Activated gamma-delta T cell (primary cell): ENCODE measurements at regions not wholly inside any gene's neighbourhood (a gene's known extent, or its start where the extent isn't known, plus 50 kb on each side); places are given as distances from the start of the nearest gene placed in this dataset.
"Not testable (repeated sequence)": the region's sequence is repeated elsewhere in the genome, so short reads cannot be mapped to it uniquely, and the experiment has no call there.

Experiments
- DNase-seq: peaks from one replicate; lab custom pipeline; 2025; lab: John Stamatoyannopoulos, UW

GRCh38 chr3:82761858-82762257 lies 1000.4 kb upstream of the GBE1 start:
- no peak for DNase-seq

- no peak for DNase-seq
Observed at GRCh38 chr3:82745544-82745943, 984.1 kb upstream of the GBE1 start.

GRCh38 chr3:82743196-82743595 lies 981.8 kb upstream of the GBE1 start:
- DNase-seq, result no peak

GRCh38 chr3:82741346-82741745 lies 979.9 kb upstream of the GBE1 start:
- DNase-seq, result no peak

- no peak for DNase-seq
Observed at GRCh38 chr3:82739390-82739789, 977.9 kb upstream of the GBE1 start.

DNA sequence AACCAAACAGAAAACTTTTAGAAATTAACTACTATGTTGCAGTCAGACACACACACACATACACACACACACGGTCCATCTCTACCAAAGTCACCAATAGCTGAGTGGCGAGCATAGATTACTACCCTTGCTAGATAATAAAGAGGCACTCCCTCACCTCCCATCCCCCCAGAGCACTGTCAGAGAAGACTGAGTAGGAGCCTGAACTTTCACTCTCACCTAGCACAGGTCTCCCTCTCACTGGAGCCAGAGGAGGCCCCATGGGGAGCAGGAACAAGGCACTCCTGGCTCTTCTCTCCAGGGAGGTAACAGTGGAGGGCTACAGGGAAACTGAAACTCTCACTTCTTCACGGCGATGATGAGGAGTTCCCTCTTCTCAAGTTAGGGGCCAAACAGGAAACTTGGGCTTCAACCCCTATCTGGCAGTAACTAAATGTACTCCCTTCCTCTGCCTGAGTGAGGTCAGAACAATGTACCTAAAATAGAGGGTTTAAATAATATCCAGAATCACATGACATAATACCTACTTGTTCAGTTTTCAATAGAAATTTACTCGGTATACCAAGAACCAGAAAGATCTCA lies 975.3 kb upstream of the GBE1 start:
- no peak for DNase-seq

- peak; percentile 5 for DNase-seq
Observed at GRCh38 chr3:82715091-82715856, 953.8 kb upstream of the GBE1 start.

GRCh38 chr3:82707035-82707434 lies 945.6 kb upstream of the GBE1 start:
- DNase-seq, result no peak

DNA sequence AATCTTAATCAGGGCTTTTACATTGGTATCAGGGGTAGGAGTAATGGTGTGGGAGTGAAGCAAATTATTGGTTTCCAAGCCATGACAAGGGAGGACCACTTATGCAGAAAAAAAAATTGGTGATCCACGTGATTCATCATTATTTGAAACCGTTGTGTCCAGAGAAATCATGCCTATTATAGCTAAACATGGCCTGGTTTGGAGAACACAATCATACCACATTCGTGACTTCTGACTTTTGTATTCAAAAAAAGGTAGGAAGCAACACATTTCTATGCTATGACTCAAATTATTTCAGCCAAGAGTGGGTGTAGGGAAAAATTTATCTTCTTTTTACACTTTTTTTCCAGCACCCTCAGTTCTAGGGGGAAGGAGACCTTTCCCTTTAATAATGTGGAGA lies 924.3 kb upstream of the GBE1 start:
- no peak for DNase-seq

- DNase-seq, result no peak
Observed at GRCh38 chr3:82676356-82677026, 915.0 kb upstream of the GBE1 start.

DNA sequence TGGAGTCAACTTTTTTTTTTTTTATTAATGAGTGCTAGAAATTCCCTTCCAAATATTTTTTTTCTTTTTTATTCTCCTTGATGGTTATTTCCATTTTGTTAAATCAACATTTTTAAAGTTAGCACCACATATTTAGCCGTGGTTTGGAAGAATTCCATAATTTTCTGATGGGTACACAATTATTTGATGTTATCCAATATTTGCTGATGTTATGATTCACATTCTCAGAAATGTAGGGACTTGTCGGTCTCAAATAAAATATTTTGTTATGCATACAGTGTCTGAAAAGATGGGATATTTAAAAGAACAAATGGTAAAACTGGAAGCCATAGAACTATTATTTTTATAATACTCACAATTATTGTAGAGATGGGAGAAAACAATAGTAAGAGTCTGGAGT lies 911.5 kb upstream of the GBE1 start:
- no peak for DNase-seq

DNA sequence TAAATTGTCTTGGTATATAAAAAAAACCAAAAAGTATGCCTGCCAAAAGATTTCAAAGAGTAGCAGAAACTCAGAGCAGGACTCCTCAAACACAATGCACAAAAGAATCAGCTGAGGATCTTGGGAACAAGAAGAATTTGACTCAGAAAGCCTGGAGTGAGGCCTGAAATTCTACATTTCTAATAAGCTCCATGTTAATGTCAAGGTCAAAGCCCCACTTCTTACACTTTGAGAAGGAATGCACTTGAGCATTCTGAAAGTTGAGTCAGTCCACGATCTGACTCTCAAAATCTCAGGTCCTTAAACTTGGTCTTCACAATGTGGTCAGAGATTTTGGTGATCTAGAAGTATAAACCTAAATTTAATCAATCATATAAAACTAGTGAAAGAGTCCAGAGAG lies 910.0 kb upstream of the GBE1 start:
- DNase-seq, result no peak

- DNase-seq, result no peak
Observed at GRCh38 chr3:82654708-82655107, 893.3 kb upstream of the GBE1 start.

GRCh38 chr3:82643948-82644347 lies 882.5 kb upstream of the GBE1 start:
- no peak for DNase-seq

GRCh38 chr3:82641701-82642100 lies 880.3 kb upstream of the GBE1 start:
- DNase-seq, result no peak

GRCh38 chr3:82640254-82640653 lies 878.8 kb upstream of the GBE1 start:
- DNase-seq, result no peak

DNA sequence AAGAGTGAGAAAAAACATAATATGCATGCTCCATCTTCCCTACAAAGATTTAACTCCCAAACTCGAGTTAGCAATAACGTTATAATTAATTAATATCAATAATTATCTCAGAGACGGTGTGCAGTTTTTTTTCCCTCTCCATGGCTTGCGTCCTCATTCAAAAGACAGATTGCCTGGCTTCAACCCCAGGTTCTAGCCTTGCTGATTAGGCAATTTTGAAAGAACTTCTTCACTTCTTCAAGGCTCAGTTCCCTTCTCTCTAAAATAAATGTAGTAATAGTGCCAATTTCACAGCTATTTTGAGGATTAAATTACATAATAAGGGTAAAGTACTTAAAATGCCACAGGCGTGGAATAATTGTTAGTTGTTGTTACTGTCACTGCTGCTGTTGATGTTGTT lies 876.1 kb upstream of the GBE1 start:
- no peak for DNase-seq

GRCh38 chr3:82636177-82636576 lies 874.7 kb upstream of the GBE1 start:
- no peak for DNase-seq

DNA sequence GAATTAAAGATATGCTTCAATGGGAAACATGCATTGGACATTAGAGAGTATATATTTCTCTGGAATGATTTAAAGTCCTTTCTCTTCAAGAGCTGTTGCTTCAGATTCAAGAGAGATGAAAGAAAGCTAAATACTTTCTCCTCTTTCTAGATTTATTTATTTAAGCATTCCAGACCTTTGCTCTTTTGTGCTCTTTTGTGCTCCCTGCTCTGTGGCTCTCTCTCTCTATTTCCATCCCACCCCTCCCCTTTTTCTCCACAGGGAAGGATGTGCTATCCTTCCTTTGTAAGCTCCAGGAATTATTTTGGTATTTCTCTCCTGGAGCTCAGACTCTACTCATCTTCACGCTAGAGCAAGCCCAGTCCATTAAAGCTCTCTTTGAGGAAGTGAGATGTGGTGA lies 871.9 kb upstream of the GBE1 start:
- DNase-seq, result no peak

- DNase-seq, result no peak
Observed at GRCh38 chr3:82629937-82630336, 868.5 kb upstream of the GBE1 start.

GRCh38 chr3:82628385-82629014 lies 867.1 kb upstream of the GBE1 start:
- no peak for DNase-seq

DNA sequence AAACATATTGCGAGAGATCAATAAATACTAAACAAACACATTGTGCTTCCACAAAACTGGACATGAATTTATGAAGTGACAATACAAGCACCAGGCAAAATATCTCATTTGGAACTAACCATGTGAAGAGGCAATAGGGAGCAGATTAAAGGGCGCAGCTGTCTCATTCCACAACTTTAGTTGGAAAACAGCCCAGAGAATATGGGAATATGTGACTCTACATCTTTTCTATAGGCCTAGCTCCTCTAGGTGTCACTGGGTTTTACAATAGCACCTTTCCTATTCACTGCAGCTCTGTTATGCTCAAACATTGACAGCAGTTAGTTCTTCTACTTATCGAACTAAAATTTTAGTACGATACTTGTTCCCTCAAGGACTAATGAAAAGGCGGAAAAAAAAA lies 866.3 kb upstream of the GBE1 start:
- no peak for DNase-seq

GRCh38 chr3:82620744-82621143 lies 859.3 kb upstream of the GBE1 start:
- not testable (repeated sequence) for DNase-seq
